ENCODE measurements at regions not wholly inside any gene's neighbourhood (a gene's known extent, or its start where the extent isn't known, plus 50 kb on each side); places are given as distances from the start of the nearest gene placed in this dataset.

DNA sequence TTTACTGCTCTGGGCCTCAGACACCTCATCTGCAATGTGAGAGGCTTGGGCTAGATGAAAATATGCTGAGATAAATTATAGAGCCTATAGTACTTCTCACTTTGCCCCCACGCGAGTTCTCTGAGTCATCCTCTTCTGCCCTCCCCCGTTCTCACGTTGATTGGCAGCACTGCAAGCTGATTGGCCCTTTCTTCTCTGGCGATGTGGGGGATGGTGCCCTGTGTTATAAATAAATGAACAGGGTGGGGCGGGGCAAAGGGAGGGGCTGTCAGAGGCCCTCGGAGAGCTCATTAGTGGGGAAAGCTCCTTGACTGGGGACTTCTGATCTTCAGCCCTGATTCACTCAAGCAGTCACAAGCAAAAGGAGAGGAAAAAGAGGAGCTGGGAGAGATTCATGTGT lies 64.3 kb upstream of the ZC3H12A start:
- TF ChIP-seq, protein P1, sequence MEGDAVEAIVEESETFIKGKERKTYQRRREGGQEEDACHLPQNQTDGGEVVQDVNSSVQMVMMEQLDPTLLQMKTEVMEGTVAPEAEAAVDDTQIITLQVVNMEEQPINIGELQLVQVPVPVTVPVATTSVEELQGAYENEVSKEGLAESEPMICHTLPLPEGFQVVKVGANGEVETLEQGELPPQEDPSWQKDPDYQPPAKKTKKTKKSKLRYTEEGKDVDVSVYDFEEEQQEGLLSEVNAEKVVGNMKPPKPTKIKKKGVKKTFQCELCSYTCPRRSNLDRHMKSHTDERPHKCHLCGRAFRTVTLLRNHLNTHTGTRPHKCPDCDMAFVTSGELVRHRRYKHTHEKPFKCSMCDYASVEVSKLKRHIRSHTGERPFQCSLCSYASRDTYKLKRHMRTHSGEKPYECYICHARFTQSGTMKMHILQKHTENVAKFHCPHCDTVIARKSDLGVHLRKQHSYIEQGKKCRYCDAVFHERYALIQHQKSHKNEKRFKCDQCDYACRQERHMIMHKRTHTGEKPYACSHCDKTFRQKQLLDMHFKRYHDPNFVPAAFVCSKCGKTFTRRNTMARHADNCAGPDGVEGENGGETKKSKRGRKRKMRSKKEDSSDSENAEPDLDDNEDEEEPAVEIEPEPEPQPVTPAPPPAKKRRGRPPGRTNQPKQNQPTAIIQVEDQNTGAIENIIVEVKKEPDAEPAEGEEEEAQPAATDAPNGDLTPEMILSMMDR (IDR thresholded peaks at IDR 0.05), result no peak

DNA sequence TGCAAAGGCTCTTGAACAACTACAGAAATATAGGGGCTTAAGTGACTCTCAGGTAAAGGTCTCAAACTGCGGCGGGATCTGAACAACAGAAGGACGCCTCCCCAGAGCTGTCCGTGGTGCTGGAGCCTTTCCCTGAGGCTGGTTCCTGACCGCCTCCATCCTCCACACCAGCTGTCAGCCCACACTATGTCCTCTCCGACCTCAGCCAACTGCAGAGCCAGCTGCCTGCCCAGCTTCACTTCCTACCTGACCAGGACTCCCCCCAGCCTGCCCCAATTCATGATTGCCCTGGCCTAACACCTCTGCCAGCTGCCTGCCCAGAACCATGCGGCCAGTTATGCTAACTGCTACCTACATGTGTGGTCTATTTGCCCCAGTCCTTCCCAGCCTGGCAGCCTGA lies 63.6 kb upstream of the ZC3H12A start:
- TF ChIP-seq, protein P1 (IDR thresholded peaks at IDR 0.05), result no peak

DNA sequence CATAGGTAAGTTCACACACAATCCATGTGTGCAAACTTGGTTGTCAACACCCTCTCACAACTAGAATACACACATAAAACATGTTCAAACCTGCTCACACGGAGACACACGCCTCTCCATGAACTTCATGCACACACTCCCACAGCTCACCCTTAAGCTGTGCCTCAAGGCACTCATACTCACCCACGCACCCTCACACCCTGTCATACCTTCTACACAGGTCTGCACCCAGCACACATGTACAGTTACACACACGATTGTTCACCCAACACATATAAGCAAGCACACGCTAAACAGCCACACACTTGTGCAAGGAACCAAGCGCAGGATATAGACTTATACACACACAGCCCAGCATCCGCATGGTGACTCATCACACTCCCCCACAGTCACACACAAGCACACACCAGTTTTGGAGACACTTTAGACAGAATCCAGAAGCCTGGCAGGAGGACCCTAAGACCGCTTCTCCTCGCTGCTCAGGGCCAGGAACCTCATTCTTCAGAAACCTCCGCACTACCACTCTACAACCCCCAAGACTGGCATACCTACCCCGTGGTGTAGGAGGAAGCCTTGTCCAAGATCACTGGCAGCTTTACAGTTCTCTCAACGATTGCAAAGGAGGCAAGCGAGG lies 58.7 kb upstream of the ZC3H12A start:
- TF ChIP-seq, protein P1 (IDR thresholded peaks at IDR 0.05), result no peak

DNA sequence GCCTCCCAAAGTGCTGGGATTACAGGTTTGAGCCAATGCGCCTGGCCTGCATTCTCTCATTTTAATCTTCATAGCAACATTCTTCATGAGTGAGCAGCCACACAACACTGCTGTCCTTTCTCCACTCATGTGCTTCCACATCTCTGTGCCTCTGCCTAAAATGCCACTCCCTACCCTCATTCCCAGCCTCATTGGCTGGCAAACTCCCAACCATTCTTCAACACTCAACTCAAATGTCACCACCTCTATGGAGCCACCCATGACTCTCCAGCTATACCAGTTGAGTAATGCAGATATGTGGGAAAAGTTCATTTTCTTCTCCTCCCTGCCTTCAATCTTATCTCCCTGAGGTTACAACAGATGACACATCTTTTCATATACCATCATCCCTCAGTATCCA lies 53.9 kb upstream of the ZC3H12A start:
- TF ChIP-seq, protein P1 (IDR thresholded peaks at IDR 0.05), result no peak

DNA sequence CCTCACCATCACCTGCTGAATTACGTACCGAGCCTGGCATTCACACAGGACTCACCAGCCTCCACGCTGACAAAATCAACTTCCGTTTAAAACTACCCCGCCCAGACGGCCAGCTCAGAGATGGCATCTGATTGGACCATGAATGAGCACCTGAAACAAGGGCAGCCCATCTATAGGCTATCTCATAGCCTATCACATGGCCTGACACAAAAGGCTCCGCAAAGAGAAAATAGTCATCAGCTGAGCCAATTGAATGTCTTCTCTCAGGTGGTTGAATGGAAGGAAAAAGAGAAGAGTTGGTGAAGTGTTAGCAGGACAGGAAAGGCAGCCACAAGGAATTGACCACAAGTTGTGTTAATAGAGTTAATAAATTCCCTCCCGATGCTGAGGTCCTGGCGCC lies 50.6 kb upstream of the ZC3H12A start:
- TF ChIP-seq, protein P1 (IDR thresholded peaks at IDR 0.05), result no peak

- TF ChIP-seq, protein P1 (IDR thresholded peaks at IDR 0.05), result no peak
Measured at GRCh38 chr1:37424523-37424922, 49.9 kb upstream of the ZC3H12A start.

Data from LNCAP (cell line).